HepG2 (cell line): ENCODE measurements at regions not wholly inside any gene's neighbourhood (a gene's known extent, or its start where the extent isn't known, plus 50 kb on each side); places are given as distances from the start of the nearest gene placed in this dataset.

Experiments
- ARHGAP35 ChIP-seq: sonication (generic); formaldehyde crosslinking; IDR thresholded peaks from 2 replicates; pipeline ENCODE4 v1.9.0; 2022; ENCODE audit warnings: mild to moderate bottlenecking, inconsistent platforms, moderate library complexity, missing genetic modification reagents, borderline replicate concordance
- ATF5 ChIP-seq: sonication (generic); formaldehyde crosslinking; IDR thresholded peaks from 2 replicates; pipeline ENCODE4 v1.4.0; 2020; ENCODE audit warnings: mild to moderate bottlenecking, low read depth, missing genetic modification reagents
- MEIS1 ChIP-seq: sonication (generic); formaldehyde crosslinking; IDR thresholded peaks from 2 replicates; pipeline ENCODE4 v1.9.0; 2021; ENCODE audit warnings: mild to moderate bottlenecking, missing genetic modification reagents, moderate library complexity, borderline replicate concordance
- NFE2L1 ChIP-seq: sonication (generic); formaldehyde crosslinking; IDR thresholded peaks from 2 replicates; pipeline ENCODE4 v1.4.0; 2020; ENCODE audit warnings: missing genetic modification reagents, mild to moderate bottlenecking, borderline replicate concordance
- NPAS2 ChIP-seq: sonication (generic); formaldehyde crosslinking; IDR thresholded peaks from 2 replicates; pipeline ENCODE4 v1.8.0; 2022; ENCODE audit warnings: mild to moderate bottlenecking, missing genetic modification reagents, borderline replicate concordance
- PBX3 ChIP-seq: sonication (generic); formaldehyde crosslinking; IDR thresholded peaks from 2 replicates; pipeline ENCODE4 v1.8.1; 2023; ENCODE audit warnings: missing genetic modification reagents, inconsistent platforms, borderline replicate concordance
- PHF21A ChIP-seq: sonication (generic); formaldehyde crosslinking; IDR thresholded peaks from 2 replicates; pipeline ENCODE4 v1.5.0; 2020; ENCODE audit warnings: mild to moderate bottlenecking, missing genetic modification reagents
- RNF2 ChIP-seq: fragments of 450-650 bp; conservative IDR thresholded peaks from 2 replicates; pipeline ENCODE4 v1.6.1; 2016; ENCODE audit warnings: low read depth
- SP1 ChIP-seq, 2 experiments: fragments of 450-650 bp in 1 of 2; sonication (generic) in 1 of 2; formaldehyde crosslinking in 1 of 2; IDR thresholded peaks; 2 replicates each; pipeline versions ENCODE4 v1.4.0 to v1.6.1; 2016 to 2020; ENCODE audit warnings: missing genetic modification reagents in 1 of 2
- TCF7L2 ChIP-seq: IDR thresholded peaks from 2 replicates; pipeline ENCODE4 v1.6.1; 2011; ENCODE audit warnings: mild to moderate bottlenecking, low read depth, low read length, moderate library complexity
- THAP8 ChIP-seq: sonication (generic); formaldehyde crosslinking; IDR thresholded peaks from 2 replicates; pipeline ENCODE4 v1.5.1; 2020; ENCODE audit warnings: missing genetic modification reagents, mild to moderate bottlenecking, borderline replicate concordance
- ZBTB2 ChIP-seq: sonication (generic); formaldehyde crosslinking; IDR thresholded peaks from 2 replicates; pipeline ENCODE4 v1.8.0; 2022; ENCODE audit warnings: low read depth, missing genetic modification reagents
- ZBTB34 ChIP-seq: sonication (generic); formaldehyde crosslinking; IDR thresholded peaks from 2 replicates; pipeline ENCODE4 v1.8.0; 2022; ENCODE audit warnings: mild to moderate bottlenecking, missing genetic modification reagents
- ZBTB42 ChIP-seq: sonication (generic); formaldehyde crosslinking; IDR thresholded peaks from 2 replicates; pipeline ENCODE4 v1.5.0; 2020; ENCODE audit warnings: mild to moderate bottlenecking, missing genetic modification reagents
- ZFP41 ChIP-seq: sonication (generic); formaldehyde crosslinking; IDR thresholded peaks from 2 replicates; pipeline ENCODE4 v1.4.0; 2020; ENCODE audit warnings: mild to moderate bottlenecking, missing genetic modification reagents, borderline replicate concordance
- ZNF136 ChIP-seq: sonication (generic); formaldehyde crosslinking; IDR thresholded peaks from 2 replicates; pipeline ENCODE4 v1.8.1; 2022; ENCODE audit warnings: low read depth, mild to moderate bottlenecking, moderate library complexity, missing genetic modification reagents
- ZNF232 ChIP-seq: sonication (generic); formaldehyde crosslinking; IDR thresholded peaks from 2 replicates; pipeline ENCODE4 v1.4.0; 2020; ENCODE audit warnings: missing genetic modification reagents, borderline replicate concordance
- ZNF329 ChIP-seq: sonication (generic); formaldehyde crosslinking; IDR thresholded peaks from 2 replicates; pipeline ENCODE4 v1.9.0; 2021; ENCODE audit warnings: low read depth, mild to moderate bottlenecking, missing genetic modification reagents
- ZNF430 ChIP-seq: sonication (generic); formaldehyde crosslinking; IDR thresholded peaks from 2 replicates; pipeline ENCODE4 v1.9.0; 2021; ENCODE audit warnings: mild to moderate bottlenecking, missing genetic modification reagents
- ZNF709 ChIP-seq: sonication (generic); formaldehyde crosslinking; IDR thresholded peaks from 2 replicates; pipeline ENCODE4 v1.5.0; 2020; ENCODE audit warnings: mild to moderate bottlenecking, missing genetic modification reagents
- ZNF746 ChIP-seq: sonication (generic); formaldehyde crosslinking; IDR thresholded peaks from 2 replicates; pipeline ENCODE4 v1.8.0; 2022; ENCODE audit warnings: mild to moderate bottlenecking, missing genetic modification reagents
- ZNF850 ChIP-seq: sonication (generic); formaldehyde crosslinking; conservative IDR thresholded peaks from 2 replicates; pipeline ENCODE4 v1.9.0; 2021; ENCODE audit warnings: mild to moderate bottlenecking, missing genetic modification reagents
- ZXDC ChIP-seq: sonication (generic); formaldehyde crosslinking; IDR thresholded peaks from 2 replicates; pipeline ENCODE4 v1.5.0; 2020; ENCODE audit warnings: mild to moderate bottlenecking, missing genetic modification reagents

- TF ChIP-seq ZXDC (CRISPR knock-in tag) = no peak
- no peak for TF ChIP-seq ZFP41 (CRISPR knock-in tag)
- no peak for TF ChIP-seq ZNF136 (CRISPR knock-in tag)
- no peak for TF ChIP-seq ZNF430
- TF ChIP-seq SP1 (IDR thresholded peaks at IDR 0.05) = no peak
- no peak for TF ChIP-seq SP1 (CRISPR knock-in tag; IDR thresholded peaks at IDR 0.05)
- peak; percentile 24; the same call in 1 of the 2 replicates for TF ChIP-seq ZBTB34 (CRISPR knock-in tag)
- TF ChIP-seq ZBTB42 (CRISPR knock-in tag) = no peak
- no peak for TF ChIP-seq ZBTB2 (CRISPR knock-in tag)
- no peak for TF ChIP-seq ZNF329
- TF ChIP-seq NPAS2 = no peak
- no peak for TF ChIP-seq TCF7L2
- no peak for TF ChIP-seq NFE2L1 (CRISPR knock-in tag)
- peak; percentile 73; the same call in 1 of the 2 replicates for TF ChIP-seq PHF21A (CRISPR knock-in tag)
- TF ChIP-seq PBX3 (CRISPR knock-in tag) = no peak
- no peak for TF ChIP-seq MEIS1
- no peak for TF ChIP-seq RNF2
- TF ChIP-seq ZNF232 (CRISPR knock-in tag) = no peak
- TF ChIP-seq ATF5 = no peak
- TF ChIP-seq THAP8 = no peak
- TF ChIP-seq ZNF746 (CRISPR knock-in tag) = no peak
- TF ChIP-seq ARHGAP35 = no peak
- TF ChIP-seq ZNF850 = no peak
- TF ChIP-seq ZNF709 (CRISPR knock-in tag) = peak; percentile 33; the same call in 1 of the 2 replicates
These were observed 117.4 kb upstream of the FRMD1 start (continued) for GRCh38 chr6:168196385-168196860.
